ENCODE measurements at regions not wholly inside any gene's neighbourhood (a gene's known extent, or its start where the extent isn't known, plus 50 kb on each side); places are given as distances from the start of the nearest gene placed in this dataset.

DNA sequence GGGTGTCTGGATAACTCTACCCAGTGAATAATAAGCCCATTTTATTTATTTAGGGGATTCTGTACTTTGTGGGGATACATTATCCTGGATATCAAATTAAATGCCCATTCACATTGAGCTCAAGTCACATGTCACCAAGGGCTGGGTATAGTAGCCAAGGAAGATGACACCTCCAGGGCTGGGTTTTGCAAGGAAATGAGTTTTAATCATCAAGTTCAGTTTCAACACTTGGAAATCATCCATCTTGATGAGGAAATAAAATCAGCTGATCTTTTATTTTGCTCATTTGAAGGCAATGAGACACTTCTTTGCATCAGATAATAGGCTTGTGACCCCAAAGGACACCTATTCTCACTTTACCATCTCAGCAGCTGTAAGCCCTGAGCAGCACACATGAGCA lies 80.0 kb upstream of the TNR start:
- DNase-seq = peak; percentile 24 to 40

DNA sequence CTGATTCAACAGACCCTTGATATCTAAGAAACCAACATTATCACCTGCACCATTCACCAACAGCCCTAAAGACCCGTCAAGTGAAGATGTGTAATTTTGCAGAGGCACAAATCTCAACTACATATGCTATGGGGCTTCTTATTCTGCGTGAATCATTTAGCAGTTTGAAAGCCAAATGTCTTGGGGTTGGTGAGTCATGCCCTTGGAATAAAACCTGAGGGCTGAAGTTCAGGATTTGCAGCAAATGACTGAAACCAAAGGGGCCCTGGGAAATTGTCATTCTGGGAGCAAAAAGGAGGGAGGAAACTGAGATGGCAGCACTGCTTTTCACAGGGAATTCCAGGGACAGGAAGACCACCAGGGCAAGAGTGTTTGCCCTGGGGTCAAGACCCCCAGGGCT lies 79.2 kb upstream of the TNR start:
- no peak for DNase-seq

DNA sequence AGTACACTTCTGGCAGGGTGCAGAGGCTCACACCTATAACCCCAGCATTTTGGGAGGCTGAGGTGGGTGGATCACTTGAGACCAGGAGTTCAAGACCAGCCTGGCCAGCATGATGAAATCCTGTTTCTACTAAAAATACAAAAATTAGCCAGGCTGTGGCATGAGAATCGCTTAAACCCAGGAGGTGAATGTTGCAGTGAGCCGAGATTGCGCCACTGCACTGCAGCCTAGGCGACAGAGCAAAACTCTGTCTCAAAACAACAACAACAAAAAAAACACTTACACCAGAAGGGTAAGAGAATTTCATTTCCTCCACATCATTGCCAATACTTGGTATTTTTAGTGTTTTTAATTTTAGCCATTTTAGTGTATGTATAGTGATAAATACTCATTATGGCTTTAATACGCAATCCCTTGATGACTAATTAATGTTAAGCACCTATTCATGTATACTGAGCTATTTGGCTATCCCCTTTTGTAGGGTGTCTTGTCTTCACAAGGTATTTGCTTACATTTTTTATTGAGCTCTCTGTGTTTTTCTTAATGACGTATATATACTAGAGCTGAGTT lies 77.1 kb upstream of the TNR start:
- no peak for DNase-seq

DNA sequence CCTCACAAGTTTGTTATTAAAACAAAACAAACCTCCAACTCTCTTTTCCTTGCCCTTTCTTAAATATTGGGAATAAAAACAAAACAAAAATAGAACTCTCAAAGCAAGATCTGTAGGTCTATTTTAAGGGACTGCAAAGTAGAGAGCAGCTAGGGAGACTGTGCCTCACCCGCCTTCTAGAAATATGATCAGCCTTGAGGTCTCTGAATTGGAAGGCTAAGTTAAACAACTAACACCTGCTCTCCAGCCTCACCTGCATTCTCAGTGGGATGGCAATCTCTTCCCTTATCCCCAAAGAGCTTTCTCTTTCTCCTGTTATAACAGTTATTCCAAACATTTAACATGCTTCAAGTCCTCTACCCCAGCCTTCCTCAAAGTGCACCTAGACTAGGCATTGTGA lies 75.5 kb upstream of the TNR start:
- DNase-seq = no peak

DNA sequence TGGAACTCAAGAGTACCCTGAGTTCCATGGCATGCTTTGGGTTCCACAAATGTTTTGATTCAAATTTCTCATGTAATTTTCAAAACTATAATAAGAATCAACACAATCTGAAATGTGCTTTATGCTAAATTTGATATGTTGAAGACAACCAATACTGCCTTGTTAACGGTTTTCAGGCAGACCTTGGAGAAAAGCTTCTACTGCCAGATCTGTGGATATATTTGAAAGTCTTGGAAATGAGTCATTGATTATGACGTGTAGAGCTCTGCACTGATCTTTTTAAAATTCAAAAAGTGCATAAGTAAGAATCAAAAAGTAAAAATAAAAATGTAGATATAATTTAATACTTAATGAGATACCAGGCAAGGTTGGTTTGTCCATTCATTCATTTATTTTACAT lies 74.0 kb upstream of the TNR start:
- DNase-seq = no peak

DNA sequence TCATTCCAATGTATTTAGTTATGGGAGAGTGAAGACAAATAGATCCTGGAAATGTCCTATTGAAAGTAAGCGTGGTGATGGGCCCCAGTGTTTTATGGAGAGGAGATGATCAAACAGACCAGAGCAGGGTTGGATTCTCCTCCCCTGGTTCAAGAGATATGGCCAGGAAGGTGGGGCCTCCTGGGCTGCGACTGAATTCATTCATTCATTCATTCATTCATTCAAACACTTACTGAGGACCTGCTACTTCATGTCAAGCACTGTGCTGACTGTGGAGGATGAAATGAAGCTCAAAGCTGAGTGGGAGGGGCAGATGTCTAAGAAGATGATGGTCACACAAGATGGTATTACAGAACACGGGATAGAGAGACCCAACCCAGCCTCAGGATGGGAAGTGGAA lies 71.5 kb upstream of the TNR start:
- no peak for DNase-seq

DNA sequence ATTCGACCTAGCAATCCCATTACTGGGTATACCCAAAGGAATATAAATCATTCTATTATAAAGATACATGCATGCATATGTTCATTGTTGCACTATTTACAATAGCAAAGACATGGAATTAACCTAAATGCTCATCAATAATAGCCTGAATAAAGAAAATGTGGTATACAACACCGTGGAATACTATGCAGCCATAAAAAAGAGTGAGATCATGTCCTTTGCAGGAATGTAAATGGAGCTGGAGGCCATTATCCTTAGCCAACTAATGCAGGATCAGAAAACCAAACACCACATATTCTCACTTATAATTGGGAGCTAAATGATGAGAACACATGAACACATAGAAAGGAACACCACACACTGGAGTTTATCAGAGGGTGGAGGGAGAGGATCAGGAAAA lies 69.5 kb upstream of the TNR start:
- no peak for DNase-seq

DNA sequence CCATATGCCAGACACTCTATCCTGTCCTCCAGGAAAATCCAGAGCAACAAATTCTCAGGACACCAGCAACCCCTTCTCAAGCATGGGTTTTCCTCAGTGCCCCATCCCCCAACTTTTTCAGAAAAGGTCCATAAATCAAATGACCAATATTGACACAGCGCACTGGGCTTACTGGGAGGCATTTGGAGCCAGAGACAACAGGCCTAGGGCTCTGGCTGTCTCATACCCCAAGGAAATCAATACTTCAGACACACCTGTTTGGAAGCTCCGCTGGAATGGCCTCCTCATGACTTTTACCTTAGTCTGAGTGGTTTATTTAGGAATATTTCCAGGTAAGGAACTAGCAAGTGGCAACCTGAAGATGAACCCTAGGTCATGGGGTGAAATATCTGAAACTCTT lies 66.9 kb upstream of the TNR start:
- DNase-seq = no peak

DNA sequence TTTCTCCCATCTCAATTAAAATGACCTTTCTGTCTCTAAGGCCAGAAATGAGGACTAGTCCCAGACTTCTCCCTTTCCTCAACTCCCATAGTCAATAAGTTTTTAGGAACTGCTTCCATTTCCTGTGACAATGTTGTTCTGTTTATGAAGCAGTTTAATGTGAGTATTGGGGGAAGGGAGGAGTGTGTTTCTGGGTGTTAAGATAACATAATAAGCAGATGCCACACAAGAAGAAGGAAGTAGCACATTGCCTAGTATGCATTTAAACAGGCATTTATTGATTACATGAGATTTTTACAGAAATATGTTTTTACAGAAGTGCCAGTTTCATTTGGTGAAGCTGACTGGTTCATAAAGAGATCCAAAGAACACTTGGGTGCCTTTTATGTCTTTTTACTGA lies 65.6 kb upstream of the TNR start:
- DNase-seq = no peak

DNA sequence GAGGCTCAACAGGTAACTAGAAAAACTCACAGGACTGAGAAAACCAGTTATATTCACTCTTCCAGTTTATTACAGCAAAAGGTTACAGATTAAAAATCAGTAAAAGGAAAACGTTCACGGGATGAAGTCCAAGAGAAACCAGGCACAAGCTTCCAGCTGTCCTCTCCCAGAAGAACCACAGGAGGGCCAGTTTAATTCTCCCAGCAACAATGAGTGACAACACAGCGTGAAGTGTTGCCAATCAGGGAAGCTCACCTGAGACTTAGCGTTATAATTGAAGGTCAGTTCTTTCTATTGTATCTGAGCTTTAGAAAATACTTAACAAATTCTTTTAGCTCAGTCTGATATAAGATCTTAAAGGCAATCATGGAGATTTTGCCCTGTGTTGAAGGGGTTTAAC lies 65.2 kb upstream of the TNR start:
- no peak for DNase-seq

DNA sequence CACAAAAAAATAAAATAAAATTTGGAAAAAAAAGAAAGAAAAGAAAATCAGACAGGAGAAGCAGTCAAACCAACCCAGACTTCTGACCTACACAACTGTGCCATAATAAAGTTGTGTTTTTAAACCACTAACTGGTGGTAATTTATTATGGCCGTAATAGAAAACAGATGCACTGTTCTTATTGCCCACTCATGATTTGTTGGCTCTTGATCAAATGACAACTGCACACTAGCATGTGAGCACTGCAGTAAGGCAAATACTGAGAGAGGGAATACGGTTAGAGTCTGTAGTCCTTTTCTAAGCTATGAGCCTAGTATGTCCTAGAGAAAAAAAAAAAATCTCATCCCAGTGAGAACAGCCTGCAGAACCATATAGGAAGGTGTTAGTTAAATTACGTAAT lies 61.2 kb upstream of the TNR start:
- no peak for DNase-seq

DNA sequence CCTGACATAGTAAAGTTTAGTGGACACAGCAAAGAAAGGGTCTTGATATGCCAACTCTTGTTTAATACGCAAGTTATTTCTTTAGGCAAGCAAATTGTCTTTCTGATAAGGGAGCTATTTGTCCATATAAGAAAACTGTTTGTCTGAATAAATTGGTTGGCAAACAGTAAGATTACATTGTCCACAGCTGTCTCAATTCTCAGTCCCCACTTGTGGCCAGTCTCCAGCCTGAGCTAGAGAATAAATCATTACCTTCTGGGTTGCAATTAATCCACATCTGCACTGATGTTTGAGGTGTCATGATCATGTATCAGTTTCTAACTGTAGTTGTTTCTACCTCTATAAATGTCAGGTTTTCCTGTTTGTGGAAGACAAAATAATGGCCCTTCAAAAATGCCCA lies 60.0 kb upstream of the TNR start:
- no peak for DNase-seq

DNA sequence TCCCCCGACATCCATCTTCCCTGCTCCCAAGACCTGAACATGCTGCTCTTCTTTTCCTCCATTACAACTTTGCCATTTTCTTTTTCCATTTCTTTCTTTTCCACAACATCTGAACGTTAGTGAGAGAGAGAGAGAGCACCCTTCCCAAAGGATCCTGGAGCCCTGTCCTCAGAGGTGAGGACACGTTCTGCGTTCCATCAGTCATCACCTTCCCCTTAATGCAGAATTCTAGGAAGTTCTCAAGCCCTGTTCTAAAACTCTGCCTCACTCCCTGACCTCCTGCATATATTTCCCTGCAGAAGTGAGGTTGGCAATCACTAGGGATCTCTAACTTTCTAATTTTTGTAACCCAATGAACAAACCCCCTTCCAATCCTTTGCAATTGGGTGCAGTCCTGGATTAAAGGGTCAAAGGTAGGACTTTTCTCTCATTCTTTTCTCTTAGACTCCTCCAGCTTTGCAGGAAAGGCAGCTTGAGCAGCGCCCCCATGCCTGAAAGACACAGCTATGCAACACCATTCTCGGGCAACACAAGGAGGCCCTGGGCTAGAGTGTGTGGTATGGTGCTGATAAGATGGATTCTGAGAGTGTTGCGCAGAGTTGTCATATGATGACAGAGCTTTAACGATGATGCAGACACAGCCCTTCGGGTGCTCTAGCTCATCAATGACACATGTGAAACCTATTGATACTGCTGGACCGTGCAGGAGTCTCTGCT lies 59.2 kb upstream of the TNR start:
- no peak for DNase-seq

DNA sequence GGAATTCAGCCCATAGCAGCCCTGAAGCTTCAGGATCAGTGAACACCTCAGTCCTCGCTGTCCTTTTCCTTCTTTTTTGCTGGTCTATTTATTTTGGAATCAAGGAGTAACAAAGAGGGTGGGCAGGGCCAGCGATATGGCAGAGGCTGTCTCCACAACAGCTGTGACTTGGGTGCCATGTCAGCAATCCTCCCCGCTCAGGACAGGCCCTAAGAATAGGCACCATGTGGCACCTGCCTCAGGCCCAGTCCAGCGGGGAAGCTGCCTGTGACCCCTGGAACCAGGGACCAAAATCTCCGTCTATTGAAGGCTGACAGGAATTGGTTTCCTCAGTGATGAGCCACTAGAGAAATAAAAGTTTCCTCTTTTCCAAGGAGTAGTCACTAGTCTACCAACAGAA lies 58.6 kb upstream of the TNR start:
- DNase-seq = no peak

DNA sequence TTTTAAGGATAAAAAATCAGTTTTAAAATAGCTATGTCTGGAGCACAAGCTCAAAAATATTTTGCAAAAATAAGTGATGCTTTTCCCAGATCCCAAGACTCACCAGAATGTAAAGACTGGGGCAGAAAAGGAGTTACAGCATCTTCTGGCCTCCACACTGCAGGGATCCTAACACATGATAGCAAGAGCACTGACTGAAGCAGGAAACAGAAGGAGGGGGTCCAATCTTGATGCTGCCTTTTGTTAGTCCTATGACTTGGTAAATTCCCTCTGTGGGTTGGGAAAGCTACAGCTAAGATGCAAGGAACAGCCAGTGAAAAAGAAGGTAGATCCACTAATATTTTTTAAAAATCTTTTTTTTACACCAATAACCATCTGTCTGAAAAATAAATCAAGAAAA lies 54.2 kb upstream of the TNR start:
- no peak for DNase-seq

DNA sequence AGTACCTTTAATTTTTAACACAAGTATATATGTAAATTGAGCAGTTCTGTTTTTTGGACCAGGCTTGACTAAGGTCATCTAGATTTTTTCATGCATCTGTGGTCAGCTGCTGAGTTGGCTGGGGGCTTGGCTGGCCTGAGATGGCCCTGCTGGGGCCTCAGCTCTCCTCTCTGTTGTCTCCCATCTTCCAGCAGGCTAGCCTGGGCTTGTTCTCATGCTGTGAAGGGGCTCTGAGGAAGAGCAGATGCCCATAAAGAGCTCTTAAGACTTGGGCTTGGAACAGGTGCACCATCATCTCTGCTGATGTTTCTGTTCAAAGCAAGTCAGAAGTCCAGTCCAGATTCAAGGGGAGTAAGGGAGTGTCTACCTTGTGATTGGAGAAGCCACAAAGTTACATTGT lies 51.2 kb upstream of the TNR start:
- DNase-seq = no peak

DNA sequence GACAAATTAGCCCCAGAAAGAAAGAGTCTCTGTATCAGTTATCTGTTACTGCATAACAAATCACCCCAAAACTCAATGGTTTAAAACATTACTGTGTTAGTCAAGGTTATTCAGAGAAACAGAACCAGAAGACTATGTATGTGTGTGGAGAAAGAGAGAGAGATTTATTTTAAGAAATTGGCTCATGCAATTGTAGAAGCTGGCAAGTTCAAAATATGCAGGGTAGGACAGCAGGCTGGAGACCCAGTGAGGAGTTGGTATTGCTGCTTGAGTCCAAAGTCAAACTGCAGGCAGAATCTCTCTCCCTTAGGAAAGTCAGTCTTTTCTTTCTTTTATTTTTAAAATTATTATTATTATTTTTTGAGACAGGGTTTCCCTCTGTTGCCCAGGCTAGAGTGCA lies 50.2 kb upstream of the TNR start:
- no peak for DNase-seq
